Stimulated activated CD4-positive, alpha-beta T cell treated with anti-CD3 and anti-CD28 coated beads, TNF-alpha, amount 100 ng/mL, for 4 hours (primary cell): ENCODE measurements at regions not wholly inside any gene's neighbourhood (a gene's known extent, or its start where the extent isn't known, plus 50 kb on each side); places are given as distances from the start of the nearest gene placed in this dataset.
A peak's percentile ranks its signal among the peaks of the same experiment; 100 is the strongest.

ENCODE experiments used
- DNase-seq, 3 experiments: peaks; one replicate each; pipeline ENCODE4 v3.0.0-alpha.2; 2020; ENCODE audit warnings: low read depth in 3 of 3

- DNase-seq, result no peak
Observed at GRCh38 chr15:91665212-91665611, 188.3 kb upstream of the SLCO3A1 start.

DNA sequence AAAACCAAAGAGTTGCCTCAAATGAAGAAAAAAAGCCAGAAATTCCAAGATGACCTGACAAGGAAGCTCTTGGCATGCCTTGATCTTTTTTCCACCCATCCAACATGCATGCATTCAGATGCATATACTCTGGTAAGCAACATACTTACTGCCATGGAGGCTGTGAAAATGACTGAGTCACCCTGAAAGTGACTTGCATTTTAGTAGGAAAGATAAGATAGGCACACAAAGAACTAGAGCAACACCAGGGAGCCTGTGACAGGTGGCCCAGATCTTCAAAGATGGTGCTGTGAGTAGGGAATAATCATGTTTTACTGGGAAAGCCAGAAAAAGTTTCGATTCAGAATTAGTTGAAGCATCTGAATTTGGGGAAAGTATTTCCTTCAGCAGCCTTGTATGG, 185.1 kb upstream of the SLCO3A1 start:
- no peak for DNase-seq

- DNase-seq, result no peak
Observed at GRCh38 chr15:91670108-91670507, 183.4 kb upstream of the SLCO3A1 start.

- no peak for DNase-seq
Observed at GRCh38 chr15:91678003-91678402, 175.5 kb upstream of the SLCO3A1 start.

DNA sequence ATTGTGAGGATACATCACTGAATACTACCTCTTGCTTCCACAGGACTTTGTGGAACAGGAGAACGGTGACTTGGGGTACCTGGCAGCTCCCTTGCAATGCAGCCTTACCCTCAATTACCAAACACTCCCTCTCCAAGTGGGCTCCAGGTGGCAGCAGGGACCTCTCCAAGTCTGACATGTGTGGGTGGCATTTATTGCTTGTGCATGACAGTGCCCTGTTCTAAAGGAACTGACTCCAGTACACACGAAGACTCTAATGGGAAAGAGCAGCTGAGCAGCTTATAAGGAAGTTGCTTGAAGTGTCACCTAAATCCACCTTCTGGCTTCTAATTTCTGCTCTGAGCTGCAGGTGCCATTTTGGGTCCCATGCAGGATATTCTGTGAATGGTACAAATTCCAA, 174.1 kb upstream of the SLCO3A1 start:
- DNase-seq, result no peak

DNA sequence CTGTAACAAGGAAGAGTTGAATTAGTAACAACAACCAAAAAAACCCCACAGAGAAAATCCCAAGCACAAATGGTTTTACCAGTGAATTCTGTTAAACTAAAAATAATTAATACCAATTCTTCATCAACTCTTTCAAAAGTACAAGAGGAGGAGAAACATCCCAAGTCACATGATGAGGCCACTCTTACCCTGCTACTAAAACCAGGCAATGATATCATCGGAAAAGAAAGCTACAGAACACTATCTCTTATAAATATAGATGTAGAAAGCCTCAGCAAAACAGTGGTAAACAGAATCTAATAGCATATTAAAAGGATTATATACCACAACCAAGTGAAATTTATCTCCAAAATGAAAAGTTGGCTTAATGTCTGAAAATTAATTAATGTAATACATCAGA, 168.1 kb upstream of the SLCO3A1 start:
- no peak for DNase-seq

- no peak for DNase-seq
Observed at GRCh38 chr15:91688811-91689210, 164.7 kb upstream of the SLCO3A1 start.

DNA sequence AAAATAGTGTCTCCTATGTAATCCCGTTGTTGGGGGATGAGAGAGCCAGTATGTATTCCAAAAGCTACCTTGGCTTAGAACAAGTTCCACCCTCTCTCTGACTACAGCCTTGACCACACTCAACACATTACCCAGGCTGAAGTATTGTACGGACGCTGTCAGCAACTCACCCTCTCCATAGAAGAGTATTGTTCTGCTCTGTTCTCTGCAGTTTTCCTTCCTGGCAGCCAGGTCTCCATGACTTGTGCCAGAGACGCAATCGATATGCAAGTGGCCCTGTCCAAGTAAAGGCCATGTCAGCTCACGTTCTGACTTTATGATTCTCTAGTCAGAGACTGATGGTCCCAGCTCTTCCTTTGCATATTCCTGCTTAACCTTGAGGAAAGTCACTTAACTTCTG, 164.1 kb upstream of the SLCO3A1 start:
- DNase-seq, result no peak

- DNase-seq, result no peak
Observed at GRCh38 chr15:91692596-91692995, 160.9 kb upstream of the SLCO3A1 start.

DNA sequence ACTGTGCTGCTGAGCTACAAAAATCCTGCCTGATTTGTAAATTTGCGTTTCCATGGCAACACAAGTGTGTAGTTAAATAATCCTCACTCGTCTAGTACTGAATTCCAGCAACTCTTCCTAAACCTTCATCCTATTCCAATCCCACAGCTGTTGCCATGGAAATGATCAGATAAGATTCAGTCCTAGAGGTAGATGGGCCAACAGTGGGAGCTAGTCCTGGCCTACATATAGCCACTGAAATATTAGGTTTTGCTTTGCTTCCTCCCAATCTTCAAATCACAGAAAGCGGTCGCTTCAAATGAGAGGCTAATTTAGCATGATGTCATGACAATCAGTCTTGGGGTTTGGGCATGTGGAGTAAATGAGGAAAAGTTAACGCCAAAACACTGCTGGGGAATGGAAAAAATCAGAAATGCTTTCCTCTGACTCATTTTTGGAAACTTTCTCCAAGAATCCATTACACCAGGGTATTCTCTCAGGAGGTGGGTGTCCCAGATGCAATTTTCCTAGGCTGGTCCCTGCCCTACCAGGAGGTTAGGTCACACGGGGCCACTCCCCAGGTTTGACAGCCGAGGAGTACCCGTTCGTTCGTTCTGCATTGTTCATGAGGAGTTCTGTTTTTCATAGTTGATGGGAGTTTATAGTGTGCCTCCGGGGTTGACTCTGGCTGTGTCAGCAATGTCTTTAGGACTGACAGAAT, 159.2 kb upstream of the SLCO3A1 start:
- DNase-seq, result no peak

DNA sequence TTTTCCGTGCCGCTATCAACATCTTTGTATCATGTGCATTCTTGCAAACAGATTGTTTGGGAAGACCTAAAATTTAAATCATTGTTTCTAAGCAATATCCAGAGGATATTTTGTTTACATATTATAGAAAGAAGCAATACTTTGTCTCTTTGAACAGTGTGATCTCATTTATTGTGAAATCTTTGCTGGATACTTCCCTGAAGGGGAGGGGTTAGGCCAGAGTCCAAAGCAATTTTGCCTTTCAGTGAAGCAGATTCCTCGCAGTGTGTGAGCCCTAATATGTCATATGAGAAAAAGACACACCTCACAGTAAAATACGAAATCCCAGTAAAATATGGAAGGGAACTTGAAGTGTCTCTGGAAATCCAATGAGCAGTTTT, 158.7 kb upstream of the SLCO3A1 start:
- no peak for DNase-seq

- no peak for DNase-seq
Observed at GRCh38 chr15:91695799-91696198, 157.7 kb upstream of the SLCO3A1 start.

GRCh38 chr15:91696981-91697380, 156.5 kb upstream of the SLCO3A1 start:
- DNase-seq, result no peak

- DNase-seq, result no peak
Observed at GRCh38 chr15:91698241-91698640, 155.3 kb upstream of the SLCO3A1 start.

DNA sequence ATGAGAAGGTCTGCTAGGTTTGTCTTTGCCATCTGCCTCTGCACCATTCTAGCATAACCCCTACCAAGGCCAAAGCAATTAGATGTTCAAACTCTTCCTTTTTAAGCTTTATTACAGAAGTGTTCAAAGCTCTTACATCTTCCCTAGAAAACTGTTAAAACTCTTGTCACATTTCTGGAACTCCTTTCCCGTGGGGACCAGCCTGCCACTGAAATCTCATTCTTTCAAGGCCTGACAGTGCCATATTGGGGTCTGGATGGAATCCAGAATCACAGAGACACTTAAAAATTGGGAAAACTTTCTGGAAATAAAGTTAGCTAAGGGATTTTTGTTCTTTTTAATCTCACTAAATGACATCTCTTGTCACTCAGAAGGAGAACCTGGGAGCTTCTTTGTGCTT, 153.8 kb upstream of the SLCO3A1 start:
- no peak for DNase-seq

DNA sequence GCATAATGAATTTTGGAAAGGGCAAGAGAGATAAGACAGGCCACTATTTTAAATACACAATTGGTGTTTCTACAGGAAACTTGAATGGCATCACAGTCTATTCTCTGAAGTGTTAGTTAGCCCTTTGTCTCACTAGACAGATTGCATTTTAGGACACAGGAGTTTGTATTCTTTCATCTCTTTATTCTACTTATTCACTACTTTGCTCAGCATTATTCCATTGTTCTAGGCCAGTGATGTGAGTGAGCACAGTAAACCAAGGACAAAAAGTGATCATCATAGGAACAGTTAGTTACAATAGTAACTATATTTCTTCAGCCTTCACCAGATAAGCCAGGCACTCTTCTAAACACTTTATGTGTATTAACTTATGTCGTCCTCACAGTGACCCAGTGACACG, 150.2 kb upstream of the SLCO3A1 start:
- DNase-seq, result no peak

DNA sequence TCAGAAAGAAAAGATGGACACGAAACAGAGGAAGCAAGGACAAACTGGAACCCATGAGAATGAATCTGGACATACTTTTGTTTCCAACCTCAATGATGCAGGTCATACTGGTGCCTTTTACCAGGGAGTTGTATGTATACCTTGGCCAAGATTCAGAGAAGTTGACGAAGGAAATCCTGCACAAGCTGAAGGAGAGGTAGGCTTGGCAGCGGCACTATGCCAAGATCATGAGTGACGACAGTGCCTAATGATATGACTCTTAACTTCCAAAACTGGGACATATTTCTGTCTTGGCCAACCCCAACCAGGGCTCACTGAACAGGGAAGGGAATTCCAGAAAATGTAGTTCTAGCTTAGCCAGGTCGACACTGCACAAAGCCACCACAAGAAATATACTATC, 149.2 kb upstream of the SLCO3A1 start:
- no peak for DNase-seq

- peak; percentile 46 to 75 (median 74) for DNase-seq
Observed at GRCh38 chr15:91706322-91707032, 147.0 kb upstream of the SLCO3A1 start.

DNA sequence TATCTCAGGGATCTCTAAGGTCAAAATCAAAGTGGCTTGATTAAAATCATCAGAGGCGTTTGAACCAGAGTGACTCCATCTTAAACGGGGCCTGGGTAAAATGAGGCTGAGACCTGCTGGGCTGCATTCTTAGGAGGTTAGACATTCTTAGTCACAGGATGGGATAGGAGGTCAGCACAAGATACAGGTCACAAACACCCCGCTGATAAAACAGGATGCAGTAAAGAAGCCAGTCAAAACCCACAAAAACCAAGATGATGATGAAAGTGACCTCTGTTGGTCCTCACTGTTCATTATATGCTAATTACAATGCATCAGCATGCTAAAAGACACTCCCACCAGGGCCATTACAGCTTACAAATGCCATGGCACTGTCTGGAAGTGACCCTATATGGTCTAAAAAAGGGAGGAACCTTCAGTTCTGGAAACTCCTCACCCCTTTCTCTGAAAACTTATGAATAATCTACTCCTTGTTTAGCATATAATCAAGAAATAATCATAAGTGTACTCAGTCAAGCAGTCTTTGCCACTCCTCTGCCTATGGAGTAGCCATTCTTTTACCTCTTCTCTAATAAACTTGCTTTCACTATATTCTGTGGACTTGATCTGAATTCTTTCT, 143.3 kb upstream of the SLCO3A1 start:
- no peak for DNase-seq

DNA sequence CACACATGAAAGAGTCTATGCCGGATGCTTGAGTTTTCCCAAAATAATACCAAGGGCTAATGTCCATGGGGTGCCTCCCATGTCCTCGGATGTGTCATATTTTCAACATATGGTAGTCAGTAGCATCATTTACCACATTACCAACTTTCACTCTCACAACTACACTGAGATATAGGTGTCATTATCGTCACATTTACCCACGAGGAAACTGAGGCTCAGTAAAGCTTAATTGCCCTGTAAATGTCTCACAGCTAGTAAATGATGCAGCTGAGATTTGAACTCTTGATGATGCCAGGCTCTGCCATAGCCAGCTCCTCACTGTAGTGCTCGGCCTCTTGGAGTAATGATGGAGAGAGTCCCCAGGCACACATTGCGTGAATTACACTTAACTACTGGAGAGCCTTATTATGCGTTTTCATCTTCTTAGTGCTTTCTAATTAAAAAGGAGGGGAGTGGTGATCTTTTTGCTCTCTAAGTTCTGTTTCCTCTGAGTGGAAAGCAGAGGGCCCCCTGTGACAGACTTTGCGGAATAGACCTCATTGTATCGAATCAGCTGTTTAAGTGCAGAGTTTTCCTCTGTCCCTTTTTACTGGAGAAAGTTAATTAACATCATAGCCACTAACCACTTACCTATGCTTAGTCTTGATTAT, 142.0 kb upstream of the SLCO3A1 start:
- no peak for DNase-seq

DNA sequence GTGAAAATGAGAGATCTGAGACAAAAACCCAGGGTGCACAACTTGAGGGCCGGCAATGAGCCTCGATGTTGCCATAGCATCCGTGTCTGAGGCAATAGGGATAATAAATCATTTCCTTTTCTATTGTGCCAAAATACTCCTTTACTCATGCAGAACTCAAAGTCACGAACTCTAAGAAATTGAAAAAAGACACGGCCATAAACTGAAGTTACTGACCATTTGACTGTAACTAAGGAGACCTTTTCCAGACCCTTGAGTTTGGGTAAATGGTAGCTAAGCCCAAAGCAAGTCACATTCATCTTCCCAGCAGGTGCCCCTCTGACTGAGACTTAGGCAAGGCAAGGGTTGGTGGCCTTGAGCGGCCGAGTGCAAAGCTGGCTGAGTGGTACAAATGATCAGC, 141.2 kb upstream of the SLCO3A1 start:
- no peak for DNase-seq

GRCh38 chr15:91716536-91716935, 137.0 kb upstream of the SLCO3A1 start:
- DNase-seq, result no peak

- no peak for DNase-seq
Observed at GRCh38 chr15:91717811-91718210, 135.7 kb upstream of the SLCO3A1 start.
